ENCODE measurements at regions not wholly inside any gene's neighbourhood (a gene's known extent, or its start where the extent isn't known, plus 50 kb on each side); places are given as distances from the start of the nearest gene placed in this dataset.
"Not testable (repeated sequence)": the region's sequence is repeated elsewhere in the genome, so short reads cannot be mapped to it uniquely, and the experiment has no call there.

GRCh38 chr17:21551081-21551881 lies 141.0 kb upstream of the KCNJ18 start:
- DNase-seq, result peak; percentile 86

DNA sequence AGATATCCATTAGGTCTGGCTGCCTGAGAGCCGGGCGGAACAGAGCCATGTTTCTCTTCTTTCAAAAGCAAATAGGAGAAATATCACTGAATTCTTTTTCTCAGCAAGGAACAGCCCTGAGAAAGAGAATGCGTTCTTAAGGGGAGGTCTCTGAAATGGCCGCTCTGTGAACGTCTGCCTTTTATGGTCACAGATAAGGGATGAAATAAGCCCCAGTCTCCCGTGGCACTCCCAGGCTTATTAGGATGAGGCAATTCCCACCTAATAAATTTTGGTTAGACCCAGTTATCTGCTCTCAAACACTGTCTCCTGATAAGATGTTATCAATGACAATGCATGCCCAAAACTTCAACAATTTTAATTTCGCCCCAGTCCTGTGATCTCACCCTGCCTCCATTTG lies 133.4 kb upstream of the KCNJ18 start:
- not testable (repeated sequence) for DNase-seq

GRCh38 chr17:21564262-21564661 lies 128.1 kb upstream of the KCNJ18 start:
- no peak for DNase-seq

DNA sequence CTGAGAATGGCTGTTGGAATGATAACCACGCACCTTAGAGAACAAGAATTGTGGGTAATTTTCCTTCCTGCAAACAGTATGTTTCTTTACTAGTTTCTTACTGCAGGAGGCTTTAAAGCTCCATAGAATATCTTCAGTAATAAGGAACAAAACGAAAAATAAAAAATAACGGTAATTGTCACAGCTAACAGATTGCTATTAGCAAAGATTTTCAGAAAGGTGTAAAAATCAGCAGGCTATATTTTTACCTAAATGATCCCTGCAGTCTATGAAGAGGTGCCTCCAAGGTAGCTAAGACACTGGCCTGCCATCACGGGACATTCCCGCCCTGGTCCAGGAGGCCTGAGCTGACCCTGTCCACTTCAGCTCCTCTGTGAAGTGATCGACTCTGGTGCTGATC lies 127.6 kb upstream of the KCNJ18 start:
- DNase-seq, result not testable (repeated sequence)

DNA sequence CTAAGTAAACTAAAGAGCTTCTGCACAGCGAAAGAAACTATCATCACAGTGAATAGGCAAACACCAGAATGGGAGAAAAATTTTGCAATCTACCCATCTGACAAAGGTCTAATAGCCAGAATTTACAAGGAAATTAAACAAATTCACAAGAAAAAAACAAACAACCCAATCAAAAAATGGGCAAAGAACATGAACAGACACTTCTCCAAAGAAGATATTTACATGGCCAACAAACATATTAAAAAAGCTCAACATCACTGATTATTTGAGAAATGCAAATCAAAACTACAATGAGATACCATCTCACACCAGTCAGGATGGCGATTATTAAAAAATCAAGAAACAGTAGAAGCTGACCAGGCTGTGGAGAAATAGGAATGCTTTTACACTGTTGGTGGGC lies 121.9 kb upstream of the KCNJ18 start:
- DNase-seq, result not testable (repeated sequence)

DNA sequence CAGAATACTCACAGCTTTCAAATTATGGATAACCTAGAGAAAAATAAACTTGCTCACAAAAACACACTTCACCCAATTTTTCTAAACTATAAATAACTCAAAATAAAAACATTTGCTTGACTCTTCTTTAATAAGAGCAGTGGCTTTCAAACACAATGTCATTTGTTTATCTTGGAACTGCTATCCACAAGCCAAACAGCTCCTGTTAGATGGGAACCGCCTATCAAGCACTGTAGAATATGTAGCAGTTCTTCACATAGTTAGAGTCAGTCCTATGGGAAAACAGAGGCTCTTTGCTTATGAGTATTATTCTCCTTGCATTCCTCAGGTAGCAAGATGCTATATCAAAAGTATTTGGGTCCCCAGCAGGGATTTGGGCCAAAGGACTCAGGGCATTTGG lies 120.2 kb upstream of the KCNJ18 start:
- DNase-seq, result not testable (repeated sequence)

DNA sequence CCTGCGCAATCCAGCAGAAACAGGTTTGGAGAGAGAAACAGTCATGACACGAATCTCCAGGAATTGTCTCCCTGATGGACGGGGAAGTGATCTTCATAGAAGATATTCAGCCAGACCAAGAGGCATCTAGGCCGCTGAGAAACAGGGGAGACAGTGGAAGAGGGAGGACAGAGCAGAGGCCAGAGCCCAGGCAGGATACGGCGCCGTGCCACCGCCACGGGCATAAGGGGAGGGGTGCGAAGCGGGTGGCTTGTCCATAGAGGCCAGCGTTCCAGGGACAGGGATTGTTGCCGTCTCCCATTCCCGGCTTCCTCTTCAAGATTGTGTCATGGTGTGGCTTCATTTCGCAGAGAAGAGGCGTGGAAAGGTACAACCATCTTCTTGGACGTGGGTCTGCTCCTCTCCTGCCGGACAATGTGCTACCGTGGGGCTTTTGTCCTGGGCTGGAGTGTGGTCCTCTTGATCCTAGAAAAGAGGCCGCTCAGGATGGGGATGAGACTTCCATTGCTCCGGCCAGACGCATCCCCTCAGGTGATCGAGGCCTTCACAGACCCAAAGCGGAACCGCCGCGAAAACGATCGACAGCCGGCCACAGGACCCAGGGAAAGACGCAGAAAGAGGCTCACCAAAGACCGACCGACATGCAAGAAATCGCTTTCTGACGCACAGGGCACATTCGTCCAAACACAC lies 118.9 kb upstream of the KCNJ18 start:
- DNase-seq, result not testable (repeated sequence)

DNA sequence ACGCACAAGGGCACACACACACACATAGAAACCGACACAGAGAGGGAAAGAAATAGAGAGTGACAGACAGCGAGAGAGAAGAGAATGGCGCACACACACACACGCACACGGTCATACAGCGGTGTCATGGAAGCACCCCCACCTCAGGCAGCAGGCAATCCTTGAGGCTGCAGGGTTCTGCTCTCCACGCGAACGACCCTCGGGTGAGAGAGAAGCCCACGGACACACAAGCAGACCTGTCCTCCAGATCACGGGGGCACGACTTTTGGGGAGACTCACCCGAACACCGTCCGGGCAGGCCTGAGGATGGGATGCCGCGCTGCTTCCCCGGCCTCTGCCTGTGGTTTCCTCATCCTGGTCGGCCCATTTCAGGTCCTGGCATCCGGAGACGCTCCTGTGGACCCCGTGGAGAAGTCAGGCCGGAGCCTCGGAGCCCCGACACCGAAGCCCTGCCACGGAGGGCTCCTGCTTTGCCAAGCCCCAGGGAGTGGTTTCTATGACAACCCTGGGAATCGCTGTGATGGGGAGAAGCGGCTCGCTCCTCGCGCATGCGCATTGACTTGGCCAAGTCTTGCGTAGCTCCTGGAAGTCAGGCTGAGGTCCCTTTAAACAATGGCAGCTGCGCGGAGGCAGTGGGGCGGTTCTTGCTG lies 118.2 kb upstream of the KCNJ18 start:
- DNase-seq, result peak; percentile 85

DNA sequence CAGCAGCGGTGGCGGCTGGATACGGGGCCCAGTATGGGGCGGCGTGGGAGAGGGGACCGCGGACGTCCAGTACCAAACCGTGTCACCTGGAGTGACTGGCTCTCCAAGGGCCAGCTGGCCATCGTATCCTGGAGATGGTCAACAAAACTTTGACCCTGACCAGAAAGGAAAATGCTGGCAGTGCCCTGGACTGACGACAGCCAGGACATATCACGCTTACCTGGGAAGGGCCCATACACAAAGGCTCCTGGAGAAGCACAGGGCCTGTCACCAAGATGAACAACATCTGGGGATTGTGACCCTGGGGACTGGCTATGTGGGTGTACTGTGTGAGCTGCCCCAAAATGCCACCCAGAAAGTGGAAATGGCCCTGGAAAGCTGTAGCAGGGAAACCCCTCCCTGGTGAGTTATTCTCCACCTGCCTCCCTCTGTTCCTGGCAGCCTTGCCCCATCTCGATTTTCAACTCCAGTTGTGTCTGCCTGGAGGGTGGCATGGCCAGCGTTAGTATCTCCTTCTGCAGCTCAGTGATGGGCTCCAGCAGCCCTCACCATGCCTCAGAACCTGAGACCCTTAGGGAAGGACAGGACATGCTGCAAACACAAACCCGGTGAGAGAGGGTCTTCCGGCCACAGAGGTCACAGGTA lies 117.6 kb upstream of the KCNJ18 start:
- DNase-seq, result not testable (repeated sequence)

GRCh38 chr17:21578783-21579182 lies 113.5 kb upstream of the KCNJ18 start:
- DNase-seq, result not testable (repeated sequence)

DNA sequence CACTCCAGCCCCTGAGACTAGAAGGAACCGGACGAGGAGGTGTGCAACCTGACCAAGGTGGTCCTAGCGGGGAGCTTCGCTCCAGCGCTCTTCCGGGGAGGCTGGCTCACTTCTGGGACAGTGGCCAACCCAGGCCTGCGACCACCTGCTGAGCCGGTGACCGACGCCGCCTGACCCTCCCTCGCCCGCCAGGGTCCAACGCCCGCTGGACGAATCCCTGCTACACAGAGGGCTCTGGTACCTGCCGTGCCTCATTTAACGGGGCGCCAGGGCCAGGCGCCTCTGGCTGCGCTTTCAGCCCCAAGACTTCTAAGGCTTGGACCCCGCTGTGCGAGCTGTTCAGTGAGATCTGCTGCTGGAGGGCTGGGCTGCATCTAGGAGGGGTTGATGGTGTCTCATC lies 99.5 kb upstream of the KCNJ18 start:
- no peak for DNase-seq

- not testable (repeated sequence) for DNase-seq
These were observed 98.7 kb upstream of the KCNJ18 start for GRCh38 chr17:21593452-21594105.

- DNase-seq, result no peak
These were observed 97.2 kb upstream of the KCNJ18 start for GRCh38 chr17:21595086-21595485.

DNA sequence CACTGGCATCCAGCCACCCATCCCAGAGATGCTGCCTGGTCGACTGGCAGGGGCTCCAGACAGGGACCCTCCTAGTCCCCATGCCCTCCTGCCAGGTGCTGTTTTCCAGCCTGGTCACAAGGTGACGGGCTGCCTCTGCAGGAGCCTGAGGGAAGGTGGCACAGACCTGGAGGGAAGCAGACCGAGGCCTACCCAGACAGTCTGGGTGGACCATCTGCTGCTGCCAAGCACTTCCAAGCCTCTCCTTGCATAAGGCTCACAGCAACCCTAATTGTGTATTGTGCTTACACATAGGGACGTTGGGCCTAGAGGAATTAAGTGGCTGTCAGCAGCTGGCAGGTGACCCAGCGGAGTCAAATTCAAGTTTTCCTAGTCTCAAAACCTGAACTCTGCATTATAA lies 90.1 kb upstream of the KCNJ18 start:
- DNase-seq, result no peak

DNA sequence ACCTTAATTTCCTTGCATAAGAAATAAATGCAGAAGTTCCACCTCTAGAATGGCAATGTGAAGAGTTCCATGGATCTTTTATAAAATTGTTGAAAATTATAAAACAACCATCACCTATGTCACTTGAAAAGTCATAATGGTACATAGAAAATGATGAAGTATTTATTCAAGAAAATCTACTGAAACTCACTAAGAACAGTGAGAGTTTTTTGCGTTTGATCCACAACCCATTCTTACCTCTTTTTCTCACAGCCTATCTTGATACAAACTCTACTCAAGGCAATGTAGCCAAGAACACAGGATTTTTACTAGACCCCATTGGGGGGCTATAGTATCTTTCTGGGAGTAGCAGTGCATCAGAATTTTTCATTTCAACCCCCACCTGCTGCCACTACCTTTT lies 89.0 kb upstream of the KCNJ18 start:
- DNase-seq, result not testable (repeated sequence)

DNA sequence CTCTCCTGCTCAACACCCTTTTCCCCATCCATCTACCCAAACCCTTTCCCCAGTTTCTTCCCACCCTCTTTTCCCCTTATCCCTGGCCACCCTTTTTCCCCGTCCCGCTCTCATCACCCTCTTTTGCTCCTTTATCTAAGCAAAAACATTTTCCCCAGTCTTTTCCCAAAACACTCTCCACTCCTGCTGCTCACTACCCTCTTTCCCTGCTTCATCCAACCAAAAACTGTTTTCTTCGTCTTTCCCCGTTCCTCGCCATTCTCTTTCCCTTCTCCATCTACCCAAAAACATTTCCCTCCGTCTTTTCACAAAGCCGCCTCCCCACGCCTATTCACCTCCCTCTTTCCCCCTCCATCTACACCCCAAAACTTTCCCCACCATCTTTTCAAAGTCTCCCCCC lies 80.9 kb upstream of the KCNJ18 start:
- not testable (repeated sequence) for DNase-seq

- not testable (repeated sequence) for DNase-seq
These were observed 79.9 kb upstream of the KCNJ18 start for GRCh38 chr17:21612123-21613070.

DNA sequence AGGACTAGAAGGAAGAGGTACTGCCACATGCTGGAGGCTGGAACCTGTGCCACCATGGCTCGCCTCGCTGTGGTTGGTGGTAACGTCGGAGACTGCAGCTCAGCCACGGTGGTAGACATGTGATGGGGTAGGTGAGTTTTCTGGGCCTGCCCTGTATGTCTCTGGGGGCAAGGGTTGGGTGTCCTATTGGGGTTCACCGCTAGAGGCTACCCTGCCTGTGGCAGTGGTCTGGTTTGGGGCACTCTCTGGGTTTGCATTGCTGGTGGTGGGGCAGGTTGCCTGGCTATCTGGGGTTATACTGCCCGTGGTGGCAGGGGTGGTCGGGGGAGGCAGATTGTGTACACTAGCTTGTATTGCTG lies 79.3 kb upstream of the KCNJ18 start:
- DNase-seq, result no peak

- DNase-seq, result not testable (repeated sequence)
These were observed 65.3 kb upstream of the KCNJ18 start for GRCh38 chr17:21626987-21627386.
